Daoy (cell line): ENCODE measurements at regions not wholly inside any gene's neighbourhood (a gene's known extent, or its start where the extent isn't known, plus 50 kb on each side); places are given as distances from the start of the nearest gene placed in this dataset.
A peak's percentile ranks its signal among the peaks of the same experiment; 100 is the strongest.
"Not testable (repeated sequence)": the region's sequence is repeated elsewhere in the genome, so short reads cannot be mapped to it uniquely, and the experiment has no call there.

Source experiments
- DNase-seq: peaks from one replicate; pipeline ENCODE4 v3.0.0-alpha.2; 2015; ENCODE audit warnings: low read depth

DNA sequence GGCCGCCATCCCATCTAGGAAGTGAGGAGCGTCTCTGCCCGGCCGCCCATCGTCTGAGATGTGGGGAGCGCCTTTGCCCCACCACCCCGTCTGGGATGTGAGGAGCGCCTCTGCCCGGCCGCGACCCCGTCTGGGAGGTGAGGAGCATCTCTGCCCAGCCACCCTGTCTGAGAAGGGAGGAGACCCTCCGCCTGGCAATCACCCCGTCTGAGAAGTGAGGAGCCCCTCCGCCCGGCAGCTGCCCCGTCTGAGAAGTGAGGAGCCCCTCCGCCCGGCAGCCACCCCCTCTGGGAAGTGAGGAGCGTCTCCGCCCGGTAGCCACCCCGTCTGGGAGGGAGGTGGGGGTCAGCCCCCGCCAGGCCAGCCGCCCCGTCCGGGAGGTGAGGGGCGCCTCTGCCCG, 194.2 kb upstream of the FBXL4 start:
- DNase-seq, result not testable (repeated sequence)

GRCh38 chr6:99138445-99138844, 190.7 kb upstream of the FBXL4 start:
- no peak for DNase-seq

- DNase-seq, result no peak
Measured at GRCh38 chr6:99137314-99137713, 189.6 kb upstream of the FBXL4 start.

DNA sequence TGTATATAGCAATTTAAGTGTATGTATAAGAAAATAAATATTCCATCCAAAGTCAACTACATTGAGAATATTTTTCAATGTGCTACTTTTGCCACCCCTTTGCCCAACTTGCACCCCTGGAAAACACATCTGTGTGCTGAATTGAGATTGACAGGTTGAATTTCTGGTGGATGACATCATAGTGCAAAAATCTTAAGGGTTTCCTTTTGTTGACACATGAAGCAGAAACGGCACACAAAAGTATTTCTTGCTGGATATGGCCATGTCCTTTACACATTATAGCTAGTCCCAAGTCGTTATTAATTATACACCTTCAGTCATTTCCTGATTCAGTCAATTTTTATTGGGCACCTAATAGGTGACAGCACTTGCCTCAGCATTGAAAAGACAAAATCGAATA, 188.7 kb upstream of the FBXL4 start:
- no peak for DNase-seq

DNA sequence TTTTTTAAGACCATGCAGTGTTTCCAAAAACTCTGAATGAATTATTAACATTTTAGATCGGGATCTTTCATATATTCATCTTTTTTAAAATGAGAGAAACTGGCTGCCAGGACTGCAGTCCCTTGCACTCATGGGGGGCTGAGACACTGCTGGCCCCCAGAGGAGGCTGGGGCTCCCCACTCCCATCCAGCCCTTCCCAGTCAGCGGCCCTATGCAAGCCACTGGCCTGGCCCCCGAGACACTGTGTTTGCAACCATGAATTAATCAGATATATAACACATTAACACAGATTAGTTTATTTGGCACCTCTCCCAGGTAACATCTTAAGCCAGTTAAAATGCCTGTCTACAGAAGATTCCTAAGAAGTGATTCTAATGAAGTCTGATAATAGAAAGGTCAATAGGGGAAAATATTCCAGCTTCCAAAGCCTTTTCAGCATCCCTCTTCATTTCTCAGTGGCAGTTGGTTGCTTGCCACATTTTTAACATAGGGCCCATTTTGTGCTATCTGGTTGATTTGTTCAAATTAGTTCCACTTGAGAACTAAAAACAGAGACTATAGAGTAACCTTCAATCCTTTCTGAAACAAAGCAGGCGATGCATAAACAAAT, 184.4 kb upstream of the FBXL4 start:
- no peak for DNase-seq

- DNase-seq, result no peak
Measured at GRCh38 chr6:99130897-99131873, 183.4 kb upstream of the FBXL4 start.

DNA sequence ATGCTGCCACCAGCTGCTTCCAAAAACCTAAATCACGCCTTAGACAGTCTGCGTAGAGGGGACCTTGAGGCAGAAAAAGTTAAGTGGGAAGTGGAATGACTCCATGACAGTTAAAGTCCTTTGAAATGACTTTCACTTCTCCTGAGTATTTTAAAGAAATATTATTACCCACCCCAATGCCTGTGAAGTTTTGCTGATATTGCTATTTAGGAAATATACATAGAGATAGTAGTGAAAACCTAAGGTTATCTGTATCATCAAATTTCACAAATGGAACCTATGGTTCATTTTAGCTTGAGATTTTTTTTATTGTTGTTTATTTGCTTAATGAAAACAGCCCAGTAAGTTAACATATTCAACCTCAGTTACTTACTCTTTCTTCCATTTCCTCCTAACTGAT, 182.1 kb upstream of the FBXL4 start:
- DNase-seq, result no peak

GRCh38 chr6:99121748-99122147, 174.0 kb upstream of the FBXL4 start:
- DNase-seq, result no peak

DNA sequence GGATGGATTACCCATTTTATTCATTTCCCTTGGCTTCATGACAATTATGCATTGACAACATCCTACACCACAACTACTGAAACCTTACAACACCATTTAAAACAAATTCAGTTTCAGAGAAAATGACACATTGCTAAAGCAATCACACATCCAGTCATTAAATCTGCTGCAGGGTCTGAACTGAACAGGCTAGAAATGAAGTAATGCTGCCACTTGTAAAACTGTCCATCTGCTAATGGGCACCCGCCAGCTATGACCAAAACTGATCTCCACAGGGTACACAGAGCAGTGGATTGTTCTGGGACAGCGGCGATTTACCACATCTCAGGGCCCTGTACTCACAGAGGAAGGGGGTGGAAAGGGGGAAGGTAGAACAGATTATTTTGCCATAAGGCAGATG, 172.9 kb upstream of the FBXL4 start:
- no peak for DNase-seq

DNA sequence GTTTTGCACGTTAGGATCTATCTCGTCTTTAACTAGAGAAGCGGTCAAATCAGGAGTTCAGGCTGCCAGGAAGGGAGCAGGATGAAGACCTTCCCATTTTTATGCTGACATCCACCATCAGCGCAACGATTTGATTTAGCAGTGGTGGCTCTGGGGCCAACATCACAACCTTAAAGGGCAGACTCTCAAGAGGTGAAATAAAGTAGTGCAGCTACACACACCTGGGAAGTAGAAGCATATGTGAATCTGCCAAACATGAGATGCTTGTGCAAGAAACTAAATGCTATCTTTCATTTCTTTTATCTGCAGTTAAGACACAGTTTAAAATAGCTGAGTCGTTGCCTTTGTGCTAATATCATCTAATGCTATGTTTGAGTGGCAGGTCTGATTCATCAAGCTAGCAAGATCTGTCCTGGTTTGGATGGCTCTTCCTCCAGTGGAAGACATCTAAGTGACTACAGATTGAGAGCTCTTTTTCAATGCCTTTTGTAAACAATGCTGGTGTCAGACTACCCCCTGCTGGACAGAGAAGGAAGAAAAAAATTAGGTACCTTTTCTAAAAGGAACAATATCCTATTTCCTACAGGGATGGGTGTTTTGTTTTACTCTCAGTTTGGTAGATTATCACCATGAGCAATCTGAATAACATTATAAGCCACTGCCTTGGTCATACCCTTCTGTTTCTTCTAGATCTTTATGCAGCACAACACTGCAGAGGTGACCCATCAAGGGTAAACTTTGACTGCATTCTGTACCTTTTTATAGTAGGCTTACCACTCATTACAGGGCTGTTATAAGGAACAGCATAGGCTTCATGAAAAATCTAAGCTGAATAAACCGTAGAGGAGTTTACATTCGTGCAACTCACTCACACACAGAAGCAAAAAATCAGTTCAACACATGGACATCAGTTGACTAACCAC, 171.6 kb upstream of the FBXL4 start:
- peak; percentile 33 for DNase-seq

DNA sequence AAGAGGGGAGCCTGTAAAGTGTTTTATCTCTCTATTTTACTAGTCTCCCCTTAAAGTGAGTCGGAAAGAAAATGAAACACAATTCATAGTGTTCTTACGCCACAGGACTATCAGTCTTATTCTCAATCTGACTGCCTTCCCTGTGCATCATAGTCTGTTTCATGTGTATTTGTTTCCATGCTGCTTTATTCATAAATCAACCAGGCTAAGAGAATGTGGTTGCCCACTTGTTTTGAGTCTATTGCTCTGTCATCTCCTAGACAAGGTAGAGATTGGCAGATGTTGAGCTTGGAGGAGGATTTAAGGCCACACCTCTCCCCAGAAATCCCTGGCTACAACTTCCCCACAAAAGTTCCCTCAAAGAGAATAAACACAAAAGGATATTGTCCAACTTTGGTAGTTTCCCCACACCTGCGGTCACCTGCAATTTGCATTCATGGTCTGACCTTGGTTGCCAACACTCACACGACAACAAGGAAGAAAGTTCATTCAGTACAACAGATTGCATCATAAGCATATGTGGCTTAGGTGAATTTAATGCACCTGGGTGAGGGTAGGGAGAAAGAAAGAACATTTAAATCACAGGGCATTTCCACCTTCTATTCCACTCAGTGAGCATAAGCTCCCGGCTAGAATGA, 167.1 kb upstream of the FBXL4 start:
- DNase-seq, result no peak

GRCh38 chr6:99111590-99111989, 163.8 kb upstream of the FBXL4 start:
- no peak for DNase-seq

DNA sequence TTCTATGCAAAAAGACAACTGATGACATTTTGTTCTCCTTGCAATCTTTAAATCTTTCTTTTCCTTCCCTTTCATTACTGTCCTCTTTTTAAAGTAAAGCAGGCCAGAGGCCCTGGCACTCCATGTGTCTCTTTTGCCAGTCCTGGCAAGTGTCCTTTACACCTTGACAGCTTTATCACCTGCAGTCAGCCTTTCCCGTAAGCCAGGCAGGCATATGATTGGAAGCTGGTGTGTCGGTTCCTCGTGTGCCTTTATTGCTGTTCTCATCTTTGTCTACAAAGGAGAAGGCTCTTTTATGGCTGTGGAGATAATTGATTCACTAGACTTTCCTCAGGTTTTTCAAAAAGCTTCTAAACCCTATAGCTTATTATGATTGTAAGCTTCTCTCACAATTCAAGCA, 162.3 kb upstream of the FBXL4 start:
- no peak for DNase-seq

DNA sequence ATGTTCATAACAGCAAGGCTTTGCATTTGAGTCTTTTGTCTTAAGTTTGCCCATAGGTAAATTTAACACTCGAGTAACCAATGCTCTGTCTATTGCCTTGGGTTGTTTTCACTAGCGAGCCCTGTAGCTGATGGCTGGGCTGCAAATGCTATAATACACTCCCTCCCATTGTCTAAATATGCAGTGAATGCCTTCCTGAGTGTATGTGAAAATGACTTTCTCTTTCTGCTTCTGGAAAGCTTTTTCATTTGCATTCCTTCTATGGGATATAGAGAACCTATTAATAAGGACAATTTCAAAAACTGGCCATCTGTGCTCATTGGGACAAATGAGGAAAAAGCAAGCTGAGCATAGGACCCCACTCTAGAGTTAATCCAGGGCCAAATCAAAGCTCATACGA, 156.5 kb upstream of the FBXL4 start:
- no peak for DNase-seq

DNA sequence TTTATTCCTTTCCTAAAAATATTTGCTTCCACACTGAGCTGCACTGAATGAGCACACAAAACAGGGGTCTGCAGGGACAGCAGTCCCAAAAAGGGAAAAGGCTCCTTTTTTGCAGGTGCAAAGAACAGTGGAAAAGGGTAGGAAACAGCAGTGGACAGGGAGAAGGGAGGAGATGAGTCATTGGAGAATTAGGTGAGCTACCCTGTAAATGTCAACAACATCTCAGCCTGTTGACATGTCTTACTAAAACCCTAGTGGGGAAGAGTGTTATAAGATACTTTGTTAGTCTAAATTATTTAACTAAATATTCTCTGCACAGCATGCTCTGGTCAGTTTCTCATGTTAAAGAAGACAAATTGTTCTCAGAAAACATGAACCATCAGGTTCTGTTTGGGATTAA, 151.5 kb upstream of the FBXL4 start:
- no peak for DNase-seq

DNA sequence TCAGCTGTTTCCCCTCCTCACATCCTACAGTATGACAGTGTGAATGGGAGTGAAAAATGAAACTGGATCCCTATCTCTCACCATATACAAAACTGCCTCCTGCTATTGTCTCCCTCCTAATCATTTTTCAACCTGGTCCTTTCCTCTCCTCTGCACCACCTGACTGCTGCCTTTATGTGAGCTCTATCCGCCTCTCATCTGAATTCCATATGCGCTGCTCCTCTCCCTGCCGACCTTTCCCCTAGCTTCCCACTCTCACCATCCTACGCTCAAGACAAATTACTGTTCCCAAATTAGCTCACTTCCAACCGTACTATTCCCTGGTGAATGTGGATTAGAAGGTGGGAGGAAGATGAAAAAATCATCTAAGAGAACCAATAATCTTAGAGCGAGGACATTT, 148.4 kb upstream of the FBXL4 start:
- DNase-seq, result no peak

DNA sequence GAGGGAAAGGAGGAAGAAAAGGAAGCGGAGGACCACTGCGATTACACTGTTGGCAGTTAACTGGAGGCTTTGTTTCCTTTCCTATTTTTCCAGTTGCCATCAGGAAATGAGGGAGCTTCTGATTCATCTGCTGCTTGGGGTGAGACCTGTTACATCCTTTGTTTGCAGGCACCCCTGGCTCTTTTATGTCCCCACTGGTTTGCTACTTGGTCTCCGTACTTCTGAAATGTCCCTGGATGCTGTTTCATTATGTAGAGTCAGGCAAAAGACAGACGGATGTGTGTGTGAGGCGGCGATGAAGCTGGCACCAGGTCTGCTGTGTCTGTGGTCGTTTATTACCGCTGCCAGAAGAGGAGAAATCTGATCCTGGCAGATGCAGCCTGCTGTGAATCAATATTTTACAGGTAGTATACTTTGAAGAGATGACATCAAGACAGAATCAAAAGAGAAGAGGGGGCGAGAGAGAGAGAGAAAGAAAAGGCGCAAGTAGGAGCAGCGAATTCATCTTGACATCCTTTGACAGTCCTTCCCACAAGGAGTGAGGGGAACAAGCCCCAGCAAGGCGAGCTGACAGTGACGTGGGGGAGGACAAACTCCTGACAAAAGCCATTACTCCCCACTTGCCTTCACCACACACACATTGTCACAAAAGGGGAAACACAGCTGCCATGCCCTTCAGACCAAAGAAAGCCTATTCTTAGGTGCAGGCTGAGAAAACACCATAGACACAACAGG, 145.9 kb upstream of the FBXL4 start:
- DNase-seq, result no peak

GRCh38 chr6:99092461-99092860, 144.7 kb upstream of the FBXL4 start:
- no peak for DNase-seq

DNA sequence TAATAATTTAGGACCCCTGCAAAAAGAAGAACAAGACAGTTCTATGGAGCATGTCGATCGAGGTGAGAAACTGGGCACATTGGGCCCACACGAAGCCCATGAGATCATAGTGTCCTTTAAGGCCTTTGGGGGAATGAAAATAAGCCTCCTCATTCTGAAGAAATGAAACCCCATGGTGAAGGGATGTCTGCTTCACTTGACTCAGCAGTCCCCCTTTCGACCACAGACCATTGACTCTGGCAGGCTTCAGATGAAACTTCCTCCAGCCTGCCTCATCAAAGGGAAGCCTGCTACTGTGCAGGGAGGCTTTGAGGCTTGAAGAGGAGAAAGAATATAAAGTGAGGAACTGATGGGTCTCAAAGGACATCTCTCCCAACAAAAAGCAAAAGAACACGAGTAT, 144.2 kb upstream of the FBXL4 start:
- no peak for DNase-seq

DNA sequence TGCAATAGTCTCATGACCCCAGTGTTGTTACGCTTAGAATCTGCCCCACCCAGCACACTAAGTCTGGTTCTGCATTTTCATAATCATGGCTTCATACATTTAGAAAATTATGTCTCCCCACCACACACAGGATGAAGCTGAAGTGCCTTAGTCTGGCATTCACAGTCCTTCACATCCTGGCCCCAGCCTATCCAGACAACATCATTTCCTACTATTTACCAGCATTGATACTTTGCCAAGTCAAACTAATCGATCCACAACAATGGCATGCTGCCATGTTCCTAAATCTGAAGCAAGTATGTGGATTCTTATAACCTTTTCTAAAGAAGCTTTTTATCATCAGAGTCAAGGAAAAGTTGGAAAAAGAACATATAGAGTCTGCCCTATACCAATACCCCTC, 132.4 kb upstream of the FBXL4 start:
- no peak for DNase-seq

- no peak for DNase-seq
Measured at GRCh38 chr6:99079058-99079457, 131.3 kb upstream of the FBXL4 start.
